GM12873 (cell line): ENCODE measurements at regions not wholly inside any gene's neighbourhood (a gene's known extent, or its start where the extent isn't known, plus 50 kb on each side); places are given as distances from the start of the nearest gene placed in this dataset.

ENCODE experiments used
- TF ChIP-seq, protein P1 (sequence below): IDR thresholded peaks from 2 replicates; pipeline ENCODE4 v1.5.1; 2012; ENCODE audit warnings: low read depth, mild to moderate bottlenecking, moderate library complexity, low read length, control low read depth; ENCODE audit not compliant: insufficient read depth; ENCODE audit errors: missing control alignments

GRCh38 chr2:35080231-35080910 lies 1275.2 kb upstream of the CRIM1 start:
- TF ChIP-seq, protein P1, sequence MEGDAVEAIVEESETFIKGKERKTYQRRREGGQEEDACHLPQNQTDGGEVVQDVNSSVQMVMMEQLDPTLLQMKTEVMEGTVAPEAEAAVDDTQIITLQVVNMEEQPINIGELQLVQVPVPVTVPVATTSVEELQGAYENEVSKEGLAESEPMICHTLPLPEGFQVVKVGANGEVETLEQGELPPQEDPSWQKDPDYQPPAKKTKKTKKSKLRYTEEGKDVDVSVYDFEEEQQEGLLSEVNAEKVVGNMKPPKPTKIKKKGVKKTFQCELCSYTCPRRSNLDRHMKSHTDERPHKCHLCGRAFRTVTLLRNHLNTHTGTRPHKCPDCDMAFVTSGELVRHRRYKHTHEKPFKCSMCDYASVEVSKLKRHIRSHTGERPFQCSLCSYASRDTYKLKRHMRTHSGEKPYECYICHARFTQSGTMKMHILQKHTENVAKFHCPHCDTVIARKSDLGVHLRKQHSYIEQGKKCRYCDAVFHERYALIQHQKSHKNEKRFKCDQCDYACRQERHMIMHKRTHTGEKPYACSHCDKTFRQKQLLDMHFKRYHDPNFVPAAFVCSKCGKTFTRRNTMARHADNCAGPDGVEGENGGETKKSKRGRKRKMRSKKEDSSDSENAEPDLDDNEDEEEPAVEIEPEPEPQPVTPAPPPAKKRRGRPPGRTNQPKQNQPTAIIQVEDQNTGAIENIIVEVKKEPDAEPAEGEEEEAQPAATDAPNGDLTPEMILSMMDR: no peak

DNA sequence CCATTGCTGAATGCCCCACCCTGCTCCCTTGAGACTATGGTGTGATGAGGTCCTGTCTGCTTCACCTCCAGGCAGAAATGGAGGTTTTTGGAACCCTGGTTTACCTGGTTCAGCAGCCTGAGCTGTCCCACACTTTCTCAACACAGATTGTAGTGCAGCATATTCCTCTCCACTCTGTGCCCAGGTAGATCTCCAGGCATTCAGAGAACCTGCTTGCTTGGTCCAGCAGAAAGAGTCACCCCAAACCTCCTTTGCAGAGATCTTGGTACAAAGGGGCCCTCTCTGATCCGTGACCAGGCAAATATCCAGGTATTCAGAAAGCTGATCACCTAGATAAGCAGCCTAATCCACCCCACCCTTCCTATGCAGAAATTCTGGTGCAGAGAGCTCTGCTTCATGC lies 1288.2 kb upstream of the CRIM1 start:
- TF ChIP-seq, protein P1: no peak

DNA sequence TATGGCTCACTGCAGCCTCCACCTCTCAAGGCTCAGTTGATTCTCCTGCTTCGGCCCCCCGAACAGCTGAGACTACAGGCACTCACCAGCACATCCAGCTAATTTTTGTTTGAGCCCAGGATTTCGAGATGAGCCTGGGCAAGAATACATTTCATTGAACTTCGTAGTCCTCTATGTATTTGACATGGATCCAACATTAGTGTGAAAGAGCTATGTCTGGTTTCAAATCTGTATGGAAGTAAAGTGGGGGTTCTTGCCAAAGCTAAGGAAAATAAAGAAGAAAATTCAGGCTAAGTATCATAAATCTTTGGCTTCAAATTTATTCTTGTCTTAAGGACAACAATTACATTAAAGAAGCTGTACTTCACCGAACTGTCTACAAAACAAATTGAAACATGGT lies 1291.7 kb upstream of the CRIM1 start:
- TF ChIP-seq, protein P1: no peak

DNA sequence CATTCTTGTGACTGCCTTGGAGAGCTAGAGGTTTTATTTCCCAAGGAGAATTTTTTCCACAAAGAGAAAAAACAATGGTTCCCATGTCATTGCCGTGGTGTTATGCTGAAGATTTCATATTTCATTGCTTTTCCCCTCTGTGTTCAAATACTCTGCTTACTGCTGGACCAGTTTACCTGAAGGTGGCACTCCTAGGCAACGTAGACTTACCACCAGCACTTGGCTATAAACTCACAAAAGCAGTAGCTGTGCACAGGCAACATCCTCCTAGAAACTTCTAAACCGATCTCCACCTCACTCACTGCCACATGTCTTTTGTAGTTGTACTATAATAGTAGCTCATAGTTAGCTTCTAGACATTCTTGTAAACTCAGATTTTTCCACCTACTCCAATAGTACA lies 1319.7 kb upstream of the CRIM1 start:
- TF ChIP-seq, protein P1: peak; percentile 16

GRCh38 chr2:35033748-35034147 lies 1321.8 kb upstream of the CRIM1 start:
- TF ChIP-seq, protein P1: no peak

- TF ChIP-seq, protein P1: no peak
Observed at GRCh38 chr2:35023545-35023944, 1332.0 kb upstream of the CRIM1 start.

DNA sequence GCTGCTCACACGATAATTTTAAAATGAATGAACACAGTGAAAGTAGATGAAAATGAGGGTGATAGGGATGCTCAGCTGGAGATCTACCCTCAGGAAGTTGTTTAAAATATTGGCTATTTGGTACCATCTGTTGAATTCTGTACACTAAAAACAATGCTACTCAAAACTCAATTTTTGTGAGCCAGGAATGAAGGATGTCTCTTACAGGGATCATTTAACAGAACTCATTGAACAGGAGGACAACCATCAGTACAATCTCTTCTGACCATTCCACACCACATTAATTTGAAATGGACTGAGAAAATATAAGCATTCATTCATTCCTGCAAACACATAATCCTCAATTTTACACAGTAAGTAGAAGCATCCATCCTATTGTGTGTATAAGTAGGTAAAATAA lies 1355.1 kb upstream of the CRIM1 start:
- TF ChIP-seq, protein P1: no peak

DNA sequence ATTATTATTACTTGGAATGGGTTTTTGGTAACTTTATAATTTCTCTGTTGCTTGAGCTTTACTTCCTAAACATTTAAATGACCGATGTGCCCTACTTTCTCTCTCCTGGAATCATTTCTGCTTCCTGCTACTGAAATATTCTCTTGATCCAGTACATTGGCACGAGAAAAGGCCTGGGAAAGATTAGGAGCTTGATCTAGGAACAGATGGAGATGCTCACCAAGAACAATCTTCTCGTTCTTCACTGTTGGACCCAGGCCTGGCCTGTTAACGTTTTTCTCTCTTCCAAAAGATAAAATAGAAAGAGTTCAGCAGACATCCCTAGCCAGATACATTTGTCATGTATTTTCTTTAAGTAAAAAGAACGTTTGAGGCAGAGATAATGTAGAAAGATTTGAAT lies 1356.8 kb upstream of the CRIM1 start:
- TF ChIP-seq, protein P1: no peak
